ENCODE measurements at regions not wholly inside any gene's neighbourhood (a gene's known extent, or its start where the extent isn't known, plus 50 kb on each side); places are given as distances from the start of the nearest gene placed in this dataset.

DNA sequence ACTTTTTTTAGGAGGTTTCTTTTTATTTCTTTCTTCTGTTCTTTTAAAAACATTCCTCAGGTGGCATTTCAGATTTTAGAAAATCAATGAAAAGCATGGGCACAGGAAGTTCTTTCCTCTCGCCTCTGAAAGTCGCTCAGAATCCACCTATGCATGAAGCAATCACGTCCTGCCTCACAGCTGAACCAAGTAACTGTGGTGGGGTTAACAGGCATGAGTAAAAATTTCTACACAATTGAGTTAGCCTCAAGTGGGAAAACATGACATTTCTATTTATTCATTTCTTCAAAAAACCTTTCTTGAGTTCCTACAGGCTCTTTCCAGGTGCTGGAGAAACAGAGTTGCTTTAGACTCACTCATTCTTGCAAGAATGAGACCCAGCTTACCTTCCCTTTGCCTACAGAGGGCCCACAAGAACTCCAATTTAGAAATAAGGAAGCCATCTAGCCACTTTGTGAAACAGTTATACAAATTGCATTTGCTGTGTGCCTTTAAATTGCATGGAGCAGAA is 508.9 kb upstream of the PKN2 start:
- Histone ChIP-seq H3K9ac (ENCODE audit: low read depth, low read length) (no peak overlapping the region), H3K27me3 (ENCODE audit: control insufficient read depth, insufficient read depth, low read length) (no peaks in the 10 kb centered on the region), H3K36me3 (ENCODE audit: control insufficient read depth, insufficient read depth, low read length) (no peaks in the 10 kb centered on the region), H3K9me3 (ENCODE audit: control insufficient read depth, insufficient read depth, low read length) (no peaks in the 10 kb centered on the region), H3K4me1 (ENCODE audit: control insufficient read depth, insufficient read depth, low read length) (no peaks in the 10 kb centered on the region), H3K4me3 (ENCODE audit: low read depth, low read length) (no peak overlapping the region), H3K27ac (ENCODE audit: low read depth, low read length) (no peak overlapping the region)

GRCh38 chr1:88175631-88176226 is 508.3 kb upstream of the PKN2 start:
- Histone ChIP-seq H3K9me3 (ENCODE audit: control insufficient read depth, insufficient read depth, low read length) (no peaks in the 10 kb centered on the region), H3K27me3 (ENCODE audit: control insufficient read depth, insufficient read depth, low read length) (no peaks in the 10 kb centered on the region), H3K4me3 (ENCODE audit: low read depth, low read length) (no peak overlapping the region), H3K27ac (ENCODE audit: low read depth, low read length) (no peak overlapping the region), H3K4me1 (ENCODE audit: control insufficient read depth, insufficient read depth, low read length) (peaks cover 2% of the 10 kb centered on the region), H3K36me3 (ENCODE audit: control insufficient read depth, insufficient read depth, low read length) (no peaks in the 10 kb centered on the region), H3K9ac (ENCODE audit: low read depth, low read length) (no peak overlapping the region)

GRCh38 chr1:88179943-88180342 is 504.1 kb upstream of the PKN2 start:
- Histone ChIP-seq H3K27me3 (ENCODE audit: control insufficient read depth, insufficient read depth, low read length) (no peaks in the 10 kb centered on the region), H3K36me3 (ENCODE audit: control insufficient read depth, insufficient read depth, low read length) (no peaks in the 10 kb centered on the region), H3K4me1 (ENCODE audit: control insufficient read depth, insufficient read depth, low read length) (peaks cover 14% of the 10 kb centered on the region), H3K9ac (ENCODE audit: low read depth, low read length) (no peak overlapping the region), H3K27ac (ENCODE audit: low read depth, low read length) (no peak overlapping the region), H3K9me3 (ENCODE audit: control insufficient read depth, insufficient read depth, low read length) (no peaks in the 10 kb centered on the region), H3K4me3 (ENCODE audit: low read depth, low read length) (no peak overlapping the region)

- Histone ChIP-seq H3K9me3 (ENCODE audit: control insufficient read depth, insufficient read depth, low read length) (no peaks in the 10 kb centered on the region), H3K36me3 (ENCODE audit: control insufficient read depth, insufficient read depth, low read length) (no peaks in the 10 kb centered on the region), H3K4me3 (ENCODE audit: low read depth, low read length) (no peak overlapping the region), H3K9ac (ENCODE audit: low read depth, low read length) (no peak overlapping the region), H3K27ac (ENCODE audit: low read depth, low read length) (no peak overlapping the region), H3K4me1 (ENCODE audit: control insufficient read depth, insufficient read depth, low read length) (peaks cover 14% of the 10 kb centered on the region), H3K27me3 (ENCODE audit: control insufficient read depth, insufficient read depth, low read length) (no peaks in the 10 kb centered on the region)
These were observed 503.5 kb upstream of the PKN2 start for GRCh38 chr1:88180449-88181108.

- no peak overlapping the region for H3K27ac ChIP-seq (ENCODE audit: low read depth, low read length)
- H3K9ac ChIP-seq (ENCODE audit: low read depth, low read length), result no peak overlapping the region
- no peak overlapping the region for H3K4me3 ChIP-seq (ENCODE audit: low read depth, low read length)
- H3K36me3 ChIP-seq (ENCODE audit: control insufficient read depth, insufficient read depth, low read length), result no peaks in the 10 kb centered on the region
- H3K27me3 ChIP-seq (ENCODE audit: control insufficient read depth, insufficient read depth, low read length), result no peaks in the 10 kb centered on the region
- H3K9me3 ChIP-seq (ENCODE audit: control insufficient read depth, insufficient read depth, low read length), result no peaks in the 10 kb centered on the region
- 0 out of 2 replicates have a peak, but pooled peaks cover under 1% of the 10 kb centered on the region for H3K4me1 ChIP-seq (ENCODE audit: control insufficient read depth, insufficient read depth, low read length)
These were observed 497.2 kb upstream of the PKN2 start for GRCh38 chr1:88186911-88187310.

DNA sequence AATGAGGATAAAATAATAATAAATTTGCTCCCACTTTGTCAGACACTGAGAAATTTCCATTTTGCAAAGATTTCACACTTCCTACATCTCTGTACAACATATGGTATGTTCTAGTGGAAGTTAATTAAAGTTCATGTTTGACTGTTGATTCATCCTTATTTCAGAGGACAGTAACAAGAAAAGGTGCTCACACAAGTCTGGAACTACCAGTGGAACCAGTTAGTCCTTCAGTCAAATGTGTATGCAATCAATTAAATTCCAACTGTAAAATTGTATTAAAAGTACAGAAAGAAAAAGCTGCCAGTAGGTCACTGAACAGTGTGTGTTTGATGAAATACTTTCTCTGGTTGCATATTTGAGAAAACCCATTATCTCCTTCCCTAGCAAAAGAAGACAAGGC is 496.0 kb upstream of the PKN2 start:
- H3K9ac ChIP-seq (ENCODE audit: low read depth, low read length), result no peak overlapping the region
- H3K9me3 ChIP-seq (ENCODE audit: control insufficient read depth, insufficient read depth, low read length), result no peaks in the 10 kb centered on the region
- no peaks in the 10 kb centered on the region for H3K27me3 ChIP-seq (ENCODE audit: control insufficient read depth, insufficient read depth, low read length)
- H3K36me3 ChIP-seq (ENCODE audit: control insufficient read depth, insufficient read depth, low read length), result no peaks in the 10 kb centered on the region
- no peaks in the 10 kb centered on the region for H3K4me1 ChIP-seq (ENCODE audit: control insufficient read depth, insufficient read depth, low read length)
- H3K4me3 ChIP-seq (ENCODE audit: low read depth, low read length), result no peak overlapping the region
- no peak overlapping the region for H3K27ac ChIP-seq (ENCODE audit: low read depth, low read length)

DNA sequence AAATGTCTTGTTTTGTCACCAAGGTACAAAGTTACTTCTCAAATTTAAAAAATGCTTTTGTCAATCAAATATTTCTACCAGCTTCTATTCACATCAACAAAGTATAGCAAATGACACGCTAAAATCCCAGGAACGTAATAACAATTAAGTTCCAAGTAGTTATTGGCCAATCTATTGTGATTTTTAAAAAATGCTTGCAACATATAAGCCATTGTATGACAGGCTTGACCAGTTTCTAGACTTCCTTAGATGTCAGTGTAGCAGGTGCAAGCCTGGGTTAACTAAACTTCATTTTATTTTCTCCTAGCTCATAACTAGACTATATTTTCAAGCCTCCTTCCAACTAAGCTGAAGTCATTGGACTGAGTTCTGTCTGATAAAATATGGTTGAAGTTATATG is 494.5 kb upstream of the PKN2 start:
- Histone ChIP-seq H3K36me3 (ENCODE audit: control insufficient read depth, insufficient read depth, low read length) (no peaks in the 10 kb centered on the region), H3K9ac (ENCODE audit: low read depth, low read length) (no peak overlapping the region), H3K27ac (ENCODE audit: low read depth, low read length) (no peak overlapping the region), H3K9me3 (ENCODE audit: control insufficient read depth, insufficient read depth, low read length) (no peaks in the 10 kb centered on the region), H3K4me3 (ENCODE audit: low read depth, low read length) (no peak overlapping the region), H3K27me3 (ENCODE audit: control insufficient read depth, insufficient read depth, low read length) (no peaks in the 10 kb centered on the region), H3K4me1 (ENCODE audit: control insufficient read depth, insufficient read depth, low read length) (no peaks in the 10 kb centered on the region)

GRCh38 chr1:88191917-88192316 is 492.2 kb upstream of the PKN2 start:
- Histone ChIP-seq H3K9me3 (ENCODE audit: control insufficient read depth, insufficient read depth, low read length) (no peaks in the 10 kb centered on the region), H3K36me3 (ENCODE audit: control insufficient read depth, insufficient read depth, low read length) (no peaks in the 10 kb centered on the region), H3K4me3 (ENCODE audit: low read depth, low read length) (no peak overlapping the region), H3K4me1 (ENCODE audit: control insufficient read depth, insufficient read depth, low read length) (no peaks in the 10 kb centered on the region), H3K9ac (ENCODE audit: low read depth, low read length) (no peak overlapping the region), H3K27ac (ENCODE audit: low read depth, low read length) (no peak overlapping the region), H3K27me3 (ENCODE audit: control insufficient read depth, insufficient read depth, low read length) (no peaks in the 10 kb centered on the region)

DNA sequence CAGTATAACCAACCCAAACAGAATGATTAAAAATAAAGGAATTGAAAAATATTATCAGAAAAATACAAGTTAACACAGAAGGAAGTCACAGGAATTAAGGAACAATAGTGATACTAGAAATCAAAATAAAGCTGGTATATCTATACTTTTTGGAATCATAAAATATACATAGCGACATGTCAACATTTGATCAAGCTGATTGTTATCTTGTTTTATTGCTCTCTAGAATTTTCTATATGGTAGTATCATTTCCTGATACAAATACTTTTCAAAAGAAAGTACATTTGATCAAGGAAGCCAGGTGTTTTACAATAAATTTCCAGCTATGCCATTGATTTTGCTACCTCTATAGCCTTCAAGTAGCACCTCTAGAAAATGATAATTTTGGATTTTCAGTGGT is 489.5 kb upstream of the PKN2 start:
- Histone ChIP-seq H3K27ac (ENCODE audit: low read depth, low read length) (no peak overlapping the region), H3K27me3 (ENCODE audit: control insufficient read depth, insufficient read depth, low read length) (no peaks in the 10 kb centered on the region), H3K4me3 (ENCODE audit: low read depth, low read length) (no peak overlapping the region), H3K9ac (ENCODE audit: low read depth, low read length) (no peak overlapping the region), H3K36me3 (ENCODE audit: control insufficient read depth, insufficient read depth, low read length) (no peaks in the 10 kb centered on the region), H3K9me3 (ENCODE audit: control insufficient read depth, insufficient read depth, low read length) (no peaks in the 10 kb centered on the region), H3K4me1 (ENCODE audit: control insufficient read depth, insufficient read depth, low read length) (no peaks in the 10 kb centered on the region)

- H3K4me1 ChIP-seq (ENCODE audit: control insufficient read depth, insufficient read depth, low read length), result no peaks in the 10 kb centered on the region
- no peaks in the 10 kb centered on the region for H3K27me3 ChIP-seq (ENCODE audit: control insufficient read depth, insufficient read depth, low read length)
- H3K4me3 ChIP-seq (ENCODE audit: low read depth, low read length), result no peak overlapping the region
- H3K36me3 ChIP-seq (ENCODE audit: control insufficient read depth, insufficient read depth, low read length), result no peaks in the 10 kb centered on the region
- no peak overlapping the region for H3K27ac ChIP-seq (ENCODE audit: low read depth, low read length)
- H3K9me3 ChIP-seq (ENCODE audit: control insufficient read depth, insufficient read depth, low read length), result no peaks in the 10 kb centered on the region
- no peak overlapping the region for H3K9ac ChIP-seq (ENCODE audit: low read depth, low read length)
These were observed 483.5 kb upstream of the PKN2 start for GRCh38 chr1:88200545-88200944.

DNA sequence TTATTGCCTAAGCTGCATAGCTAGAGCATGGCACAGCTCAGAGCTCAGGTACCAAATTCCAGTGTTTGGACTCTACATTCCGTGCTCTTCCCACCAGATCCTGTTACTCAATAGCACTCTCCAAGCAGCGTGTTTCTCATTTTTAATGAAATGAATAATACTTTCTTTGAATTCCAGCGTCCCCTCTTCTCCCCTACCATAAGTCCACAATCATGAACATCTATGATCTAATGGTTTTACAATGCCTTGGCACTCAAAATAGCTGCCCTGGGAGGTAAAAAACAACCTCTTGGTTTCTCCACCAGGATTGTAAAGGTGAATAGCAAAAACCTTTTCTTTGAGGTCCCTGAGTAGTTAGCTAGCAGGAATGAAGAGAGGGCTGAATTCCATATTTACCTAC is 480.0 kb upstream of the PKN2 start:
- no peaks in the 10 kb centered on the region for H3K4me1 ChIP-seq (ENCODE audit: control insufficient read depth, insufficient read depth, low read length)
- no peak overlapping the region for H3K9ac ChIP-seq (ENCODE audit: low read depth, low read length)
- no peaks in the 10 kb centered on the region for H3K27me3 ChIP-seq (ENCODE audit: control insufficient read depth, insufficient read depth, low read length)
- H3K27ac ChIP-seq (ENCODE audit: low read depth, low read length), result no peak overlapping the region
- no peaks in the 10 kb centered on the region for H3K9me3 ChIP-seq (ENCODE audit: control insufficient read depth, insufficient read depth, low read length)
- H3K36me3 ChIP-seq (ENCODE audit: control insufficient read depth, insufficient read depth, low read length), result no peaks in the 10 kb centered on the region
- no peak overlapping the region for H3K4me3 ChIP-seq (ENCODE audit: low read depth, low read length)

Measured in HUES48 (cell line).